Hepatocyte (in vitro differentiated cells): ENCODE measurements at regions not wholly inside any gene's neighbourhood (a gene's known extent, or its start where the extent isn't known, plus 50 kb on each side); places are given as distances from the start of the nearest gene placed in this dataset.
"Not testable (repeated sequence)": the region's sequence is repeated elsewhere in the genome, so short reads cannot be mapped to it uniquely, and the experiment has no call there.

Experiments
- DNase-seq: peaks from one replicate; pipeline ENCODE4 v3.0.0-alpha.2; 2016; ENCODE audit warnings: low spot score
- H2AFZ ChIP-seq: fragments of 200-600 bp; sonication (generic); 2 replicates; pipeline ENCODE4 v1.6.0; 2016; ENCODE audit warnings: antibody characterized with exemption, mild to moderate bottlenecking
- H3K27ac ChIP-seq: fragments of 200-600 bp; sonication (generic); 2 replicates; pipeline ENCODE4 v1.5.1; 2016; ENCODE audit warnings: mild to moderate bottlenecking
- H3K27me3 ChIP-seq: fragments of 200-600 bp; sonication (generic); 2 replicates; pipeline ENCODE4 v1.6.1; 2016
- H3K36me3 ChIP-seq: fragments of 200-600 bp; sonication (generic); replicated peaks from 2 replicates; pipeline ENCODE4 v1.5.1; 2016; ENCODE audit warnings: low read depth; ENCODE audit not compliant: insufficient read depth
- H3K4me1 ChIP-seq: fragments of 200-600 bp; sonication (generic); 2 replicates; pipeline ENCODE4 v1.5.1; 2016; ENCODE audit warnings: mild to moderate bottlenecking, moderate library complexity; ENCODE audit not compliant: insufficient read depth
- H3K4me2 ChIP-seq: fragments of 200-600 bp; sonication (generic); 2 replicates; pipeline ENCODE4 v1.6.0; 2016
- H3K4me3 ChIP-seq: fragments of 200-600 bp; sonication (generic); 2 replicates; pipeline ENCODE4 v1.5.1; 2016; ENCODE audit warnings: mild to moderate bottlenecking
- H3K79me2 ChIP-seq: fragments of 200-600 bp; sonication (generic); 2 replicates; pipeline ENCODE4 v1.6.0; 2017; ENCODE audit warnings: mild to moderate bottlenecking
- H3K9me2 ChIP-seq: fragments of 200-600 bp; sonication (generic); replicated peaks from 2 replicates; pipeline ENCODE4 v1.6.0; 2017; ENCODE audit warnings: mild to moderate bottlenecking; ENCODE audit not compliant: insufficient read depth
- H3K9me3 ChIP-seq: fragments of 200-600 bp; sonication (generic); 2 replicates; pipeline ENCODE4 v1.5.1; 2016; ENCODE audit warnings: low read depth, mild to moderate bottlenecking
- H4K20me1 ChIP-seq: fragments of 200-600 bp; sonication (generic); 2 replicates; pipeline ENCODE4 v1.6.0; 2016; ENCODE audit warnings: mild to moderate bottlenecking; ENCODE audit not compliant: insufficient read depth, poor library complexity, severe bottlenecking
- CTCF ChIP-seq: fragments of 200-600 bp; sonication (generic); IDR thresholded peaks from 2 replicates; pipeline ENCODE4 v1.5.1; 2016; ENCODE audit warnings: antibody characterized with exemption, mild to moderate bottlenecking; ENCODE audit not compliant: poor library complexity
- EZH2 ChIP-seq: fragments of 200-600 bp; sonication (generic); IDR thresholded peaks from 2 replicates; pipeline ENCODE4 v1.6.1; 2016; ENCODE audit warnings: antibody characterized with exemption, mild to moderate bottlenecking, borderline replicate concordance
- EZH2phosphoT487 ChIP-seq: fragments of 200-600 bp; sonication (generic); IDR thresholded peaks from one replicate; pipeline ENCODE4 v1.6.1; 2018; ENCODE audit warnings: antibody characterized with exemption, mild to moderate bottlenecking, low read depth, moderate library complexity; ENCODE audit not compliant: unreplicated experiment, severe bottlenecking
- WGBS: methylation state at CpG from one replicate; pipeline ENCODE4 v1.1.6; 2016; ENCODE audit warnings: low lambda C conversion rate; ENCODE audit errors: missing lambda C conversion rate; 5-methylcytosine and 5-hydroxymethylcytosine counted together

- H3K9me2 ChIP-seq, H3K36me3 ChIP-seq, H3K4me2 ChIP-seq, H3K27me3 ChIP-seq, H3K9me3 ChIP-seq, H3K79me2 ChIP-seq, H2AFZ ChIP-seq, H4K20me1 ChIP-seq, H3K4me1 ChIP-seq, H3K27ac ChIP-seq, H3K4me3 ChIP-seq, DNase-seq: not testable (repeated sequence)
- 78% methylated on average over 15 of the region's 15 CpGs for WGBS
Observed at GRCh38 chrX:123788193-123788592, 55.3 kb upstream of the THOC2 start.

GRCh38 chrX:123788744-123789143, 55.9 kb upstream of the THOC2 start:
- Histone ChIP-seq H3K4me3 (no peak overlapping the region), H3K79me2 (no peaks in the 10 kb centered on the region), H4K20me1 (no peaks in the 10 kb centered on the region), H3K9me3 (no peaks in the 10 kb centered on the region), H3K27ac (no peak overlapping the region), H3K9me2 (no peaks in the 10 kb centered on the region), H3K36me3 (no peaks in the 10 kb centered on the region), H3K4me1 (no peaks in the 10 kb centered on the region), H2AFZ (no peak overlapping the region), H3K27me3 (no peaks in the 10 kb centered on the region), H3K4me2 (no peak overlapping the region)
- no peak for DNase-seq
- TF ChIP-seq CTCF (no peak), EZH2phosphoT487 (no peak), EZH2 (no peak)

GRCh38 chrX:123797543-123798447, 62.1 kb upstream of the XIAP start:
- Histone ChIP-seq H3K27ac (no peak overlapping the region), H4K20me1 (no peaks in the 10 kb centered on the region), H3K4me3 (no peak overlapping the region), H3K27me3 (no peaks in the 10 kb centered on the region), H3K9me3 (no peaks in the 10 kb centered on the region), H3K9me2 (no peaks in the 10 kb centered on the region), H3K36me3 (no peaks in the 10 kb centered on the region), H3K79me2 (no peaks in the 10 kb centered on the region), H3K4me1 (no peaks in the 10 kb centered on the region), H3K4me2 (no peak overlapping the region), H2AFZ (no peak overlapping the region)
- DNase-seq, result no peak
- WGBS, result 82% methylated on average over 8 of the region's 8 CpGs
- TF ChIP-seq EZH2phosphoT487 (no peak), EZH2 (no peak), CTCF (no peak)

- H3K9me3 ChIP-seq, H3K4me2 ChIP-seq, H3K4me3 ChIP-seq, H3K4me1 ChIP-seq, H3K79me2 ChIP-seq, H3K27ac ChIP-seq, H3K27me3 ChIP-seq, H2AFZ ChIP-seq, H4K20me1 ChIP-seq, DNase-seq, H3K36me3 ChIP-seq, H3K9me2 ChIP-seq: not testable (repeated sequence)
- 73% methylated on average over 12 of the region's 13 CpGs for WGBS
Observed at GRCh38 chrX:123798706-123799430, 61.0 kb upstream of the XIAP start.
